H9 (cell line): ENCODE measurements at regions not wholly inside any gene's neighbourhood (a gene's known extent, or its start where the extent isn't known, plus 50 kb on each side); places are given as distances from the start of the nearest gene placed in this dataset.

Experiments used
- DNase-seq: peaks from one replicate; pipeline ENCODE4 v3.0.0-alpha.2; 2017
- H2AFZ ChIP-seq: one replicate; pipeline ENCODE4 v1.6.1; 2013; ENCODE audit warnings: mild to moderate bottlenecking, low read length, control low read depth, moderate library complexity
- H2AK5ac ChIP-seq: 2 replicates; pipeline ENCODE4 v1.6.1; 2013; ENCODE audit warnings: low read length, control low read depth, mixed read lengths; ENCODE audit not compliant: insufficient read length
- H2BK120ac ChIP-seq: one replicate; pipeline ENCODE4 v1.6.1; 2013; ENCODE audit warnings: low read depth, mild to moderate bottlenecking, low read length, control low read depth, inconsistent platforms; ENCODE audit not compliant: poor library complexity, severe bottlenecking
- H2BK12ac ChIP-seq: 2 replicates; pipeline ENCODE4 v1.6.1; 2013; ENCODE audit warnings: low read length, control low read depth, mixed read lengths, low read depth; ENCODE audit not compliant: insufficient read length
- H2BK15ac ChIP-seq: 2 replicates; pipeline ENCODE4 v1.6.1; 2013; ENCODE audit warnings: low read depth, low read length, control low read depth
- H2BK20ac ChIP-seq: one replicate; pipeline ENCODE4 v1.6.1; 2013; ENCODE audit warnings: low read depth, mild to moderate bottlenecking, low read length, control low read depth, inconsistent platforms; ENCODE audit not compliant: poor library complexity, severe bottlenecking
- H2BK5ac ChIP-seq: 2 replicates; pipeline ENCODE4 v1.6.1; 2013; ENCODE audit warnings: low read length, control low read depth, mixed read lengths; ENCODE audit not compliant: insufficient read length
- H3K14ac ChIP-seq: 2 replicates; pipeline ENCODE4 v1.6.1; 2013; ENCODE audit warnings: low read length, control low read depth; ENCODE audit not compliant: insufficient read depth
- H3K18ac ChIP-seq: 2 replicates; pipeline ENCODE4 v1.6.1; 2013; ENCODE audit warnings: low read depth, mild to moderate bottlenecking, mixed read lengths, low read length, control low read depth; ENCODE audit not compliant: insufficient read length
- H3K23ac ChIP-seq: 2 replicates; pipeline ENCODE4 v1.6.1; 2013; ENCODE audit warnings: low read length, control low read depth, mixed read lengths, low read depth; ENCODE audit not compliant: insufficient read length
- H3K23me2 ChIP-seq: 2 replicates; pipeline ENCODE4 v1.6.1; 2013; ENCODE audit warnings: low read depth, mild to moderate bottlenecking, mixed read lengths, low read length, control low read depth; ENCODE audit not compliant: insufficient read length, poor library complexity, severe bottlenecking
- H3K27ac ChIP-seq: 2 replicates; pipeline ENCODE4 v1.5.1; 2013; ENCODE audit warnings: low read length, control low read depth, mixed read lengths, low read depth; ENCODE audit not compliant: insufficient read length
- H3K27me3 ChIP-seq: 2 replicates; pipeline ENCODE4 v1.6.1; 2013; ENCODE audit warnings: low read length, control low read depth, inconsistent platforms; ENCODE audit not compliant: insufficient read depth
- H3K4ac ChIP-seq: 2 replicates; pipeline ENCODE4 v1.6.1; 2013; ENCODE audit warnings: low read depth, mild to moderate bottlenecking, control low read depth, inconsistent platforms, low read length, moderate library complexity
- H3K4me1 ChIP-seq: 2 replicates; pipeline ENCODE4 v1.6.1; 2013; ENCODE audit warnings: low read length, control low read depth, inconsistent platforms; ENCODE audit not compliant: insufficient read depth
- H3K4me2 ChIP-seq: 2 replicates; pipeline ENCODE4 v1.6.1; 2013; ENCODE audit warnings: low read length, control low read depth, mixed read lengths; ENCODE audit not compliant: insufficient read length, insufficient read depth
- H3K56ac ChIP-seq: 2 replicates; pipeline ENCODE4 v1.6.1; 2013; ENCODE audit warnings: low read depth, mild to moderate bottlenecking, mixed read lengths, low read length, control low read depth; ENCODE audit not compliant: insufficient read length
- H3K79me1 ChIP-seq: 2 replicates; pipeline ENCODE4 v1.6.1; 2013; ENCODE audit warnings: low read depth, mild to moderate bottlenecking, moderate library complexity, low read length, control low read depth, inconsistent platforms; ENCODE audit not compliant: insufficient read depth, poor library complexity, severe bottlenecking
- H3K79me2 ChIP-seq: 2 replicates; pipeline ENCODE4 v1.6.1; 2013; ENCODE audit warnings: low read length, control low read depth, inconsistent platforms; ENCODE audit not compliant: insufficient read depth
- H3K9ac ChIP-seq: 2 replicates; pipeline ENCODE4 v1.6.1; 2013; ENCODE audit warnings: low read length, control low read depth, mixed read lengths; ENCODE audit not compliant: insufficient read length; ENCODE audit errors: extremely low read depth
- H3K9me3 ChIP-seq: one replicate; pipeline ENCODE4 v1.6.1; 2013; ENCODE audit warnings: low read depth, low read length, inconsistent platforms; ENCODE audit not compliant: control insufficient read depth
- H3T11ph ChIP-seq: one replicate; pipeline ENCODE4 v1.6.1; 2013; ENCODE audit warnings: mild to moderate bottlenecking, low read length, control low read depth, inconsistent platforms
- H4K20me1 ChIP-seq: one replicate; pipeline ENCODE4 v1.6.1; 2013; ENCODE audit not compliant: control insufficient read depth, insufficient read length, insufficient read depth
- H4K5ac ChIP-seq: 2 replicates; pipeline ENCODE4 v1.6.1; 2013; ENCODE audit warnings: low read depth, mild to moderate bottlenecking, mixed read lengths, low read length, control low read depth; ENCODE audit not compliant: insufficient read length
- H4K8ac ChIP-seq: replicated peaks from 2 replicates; pipeline ENCODE4 v1.6.1; 2013; ENCODE audit warnings: low read length, control low read depth, mixed read lengths, low read depth; ENCODE audit not compliant: insufficient read length
- H4K91ac ChIP-seq: 2 replicates; pipeline ENCODE4 v1.6.1; 2013; ENCODE audit warnings: low read depth, mild to moderate bottlenecking, moderate library complexity, mixed read lengths, low read length, control low read depth; ENCODE audit not compliant: insufficient read length
- H3K27ac Mint-ChIP-seq, 3 experiments: 2 replicates in 2 of 3; 3 replicates in 1 of 3; pipeline ENCODE4 v1.8.0; 2020 to 2021; ENCODE audit warnings: mixed read lengths in 3 of 3, mild to moderate bottlenecking in 1 of 3, moderate library complexity in 1 of 3
- H3K27me3 Mint-ChIP-seq: 2 replicates; pipeline ENCODE4 v1.8.0; 2021; ENCODE audit warnings: low read depth, mild to moderate bottlenecking, moderate library complexity, mixed read lengths
- H3K36me3 Mint-ChIP-seq, 3 experiments: 2 replicates in 2 of 3; 3 replicates in 1 of 3; pipeline ENCODE4 v1.8.0; 2020 to 2021; ENCODE audit warnings: low read depth in 3 of 3, mixed read lengths in 3 of 3; ENCODE audit not compliant: insufficient read depth in 1 of 3
- H3K4me1 Mint-ChIP-seq, 2 experiments: 2 replicates each; pipeline ENCODE4 v1.8.0; 2020; ENCODE audit warnings: mixed read lengths in 2 of 2
- H3K4me3 Mint-ChIP-seq, 2 experiments: 2 replicates in 1 of 2; 3 replicates in 1 of 2; pipeline ENCODE4 v1.8.0; 2020 to 2021; ENCODE audit warnings: mild to moderate bottlenecking in 2 of 2, mixed read lengths in 2 of 2, moderate library complexity in 1 of 2
- H3K9me3 Mint-ChIP-seq, 2 experiments: 2 replicates in 1 of 2; 3 replicates in 1 of 2; pipeline ENCODE4 v1.8.0; 2020; ENCODE audit warnings: mild to moderate bottlenecking in 2 of 2, mixed read lengths in 2 of 2, moderate library complexity in 1 of 2
- WGBS: extraction: QIAGEN DNeasy Blood & Tissue Kit; methylation state at CpG from one replicate; pipeline ENCODE4 v1.1.7; 2013; ENCODE audit warnings: missing lambda C conversion rate, low lambda C conversion rate, mixed read lengths; ENCODE audit not compliant: insufficient read length; ENCODE audit errors: extremely low coverage; 5-methylcytosine and 5-hydroxymethylcytosine counted together
- TF ChIP-seq, protein P1 (sequence below): fragments of 200-600 bp; sonication (generic); conservative IDR thresholded peaks from 3 replicates; pipeline ENCODE4 v1.8.0; 2021; ENCODE audit warnings: antibody characterized with exemption, mild to moderate bottlenecking

DNA sequence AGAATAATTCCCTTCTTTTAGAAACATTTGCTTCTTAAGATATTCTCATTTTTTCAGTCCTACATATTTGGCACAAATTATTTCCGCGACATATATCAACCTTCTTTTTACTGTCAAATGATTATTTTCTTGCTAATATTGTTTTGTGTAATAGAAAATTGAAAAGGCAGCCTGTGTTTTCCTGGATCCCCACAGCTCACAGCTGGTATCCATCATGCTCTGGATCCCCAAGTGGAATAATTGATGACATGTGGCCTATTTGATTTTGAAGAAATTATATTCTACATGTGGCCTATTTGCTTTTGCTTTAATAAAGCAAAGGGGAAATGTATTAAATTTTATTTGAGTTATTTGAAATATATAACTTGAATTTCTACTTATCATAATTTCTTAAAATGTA lies 199.4 kb upstream of the LUZP2 start:
- Mint-ChIP-seq H3K27ac (no peak overlapping the region), H3K36me3 (no peaks in the 10 kb centered on the region), H3K4me1 (peaks cover 0 to 4% of the 10 kb centered on the region in 2 experiments; a peak in 1 of 4 replicates), H3K27me3 (no peaks in the 10 kb centered on the region), H3K9me3 (no peaks in the 10 kb centered on the region), H3K4me3 (no peak overlapping the region)
- Histone ChIP-seq H4K5ac (no peak overlapping the region), H3K23me2 (no peaks in the 10 kb centered on the region), H2AK5ac (no peak overlapping the region), H2BK120ac (no peak overlapping the region), H2AFZ (no peak overlapping the region), H3K56ac (no peak overlapping the region), H3K27me3 (no peaks in the 10 kb centered on the region), H4K20me1 (no peaks in the 10 kb centered on the region), H2BK20ac (no peak overlapping the region), H3K14ac (no peak overlapping the region), H3K23ac (no peak overlapping the region), H3T11ph (no peak overlapping the region), H2BK12ac (no peak overlapping the region), H4K8ac (no peak overlapping the region), H3K9ac (no peak overlapping the region), H2BK5ac (no peak overlapping the region), H3K4ac (no peak overlapping the region), H3K27ac (no peak overlapping the region), H3K9me3 (no peaks in the 10 kb centered on the region), H2BK15ac (no peak overlapping the region), H3K79me1 (no peaks in the 10 kb centered on the region), H3K79me2 (0 out of 2 replicates have a peak, but pooled peaks cover 2% of the 10 kb centered on the region), H3K4me1 (no peaks in the 10 kb centered on the region), H3K18ac (no peak overlapping the region), H3K4me2 (no peak overlapping the region), H4K91ac (no peak overlapping the region)
- no CpG with 5 or more reads among the region's 2 CpGs for WGBS
- TF ChIP-seq, protein P1, sequence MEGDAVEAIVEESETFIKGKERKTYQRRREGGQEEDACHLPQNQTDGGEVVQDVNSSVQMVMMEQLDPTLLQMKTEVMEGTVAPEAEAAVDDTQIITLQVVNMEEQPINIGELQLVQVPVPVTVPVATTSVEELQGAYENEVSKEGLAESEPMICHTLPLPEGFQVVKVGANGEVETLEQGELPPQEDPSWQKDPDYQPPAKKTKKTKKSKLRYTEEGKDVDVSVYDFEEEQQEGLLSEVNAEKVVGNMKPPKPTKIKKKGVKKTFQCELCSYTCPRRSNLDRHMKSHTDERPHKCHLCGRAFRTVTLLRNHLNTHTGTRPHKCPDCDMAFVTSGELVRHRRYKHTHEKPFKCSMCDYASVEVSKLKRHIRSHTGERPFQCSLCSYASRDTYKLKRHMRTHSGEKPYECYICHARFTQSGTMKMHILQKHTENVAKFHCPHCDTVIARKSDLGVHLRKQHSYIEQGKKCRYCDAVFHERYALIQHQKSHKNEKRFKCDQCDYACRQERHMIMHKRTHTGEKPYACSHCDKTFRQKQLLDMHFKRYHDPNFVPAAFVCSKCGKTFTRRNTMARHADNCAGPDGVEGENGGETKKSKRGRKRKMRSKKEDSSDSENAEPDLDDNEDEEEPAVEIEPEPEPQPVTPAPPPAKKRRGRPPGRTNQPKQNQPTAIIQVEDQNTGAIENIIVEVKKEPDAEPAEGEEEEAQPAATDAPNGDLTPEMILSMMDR, result no peak
- no peak for DNase-seq
